Colonic mucosa (tissue), 4 donors: ENCODE measurements at regions not wholly inside any gene's neighbourhood (a gene's known extent, or its start where the extent isn't known, plus 50 kb on each side); places are given as distances from the start of the nearest gene placed in this dataset.

ENCODE experiments used
- DNase-seq: peaks from one replicate; pipeline ENCODE4 v3.0.0-alpha.2; 2020
- H3K27ac ChIP-seq: fragments of 200-600 bp; one replicate; pipeline ENCODE4 v1.8.0; 2021
- H3K27me3 ChIP-seq: fragments of 200-600 bp; one replicate; pipeline ENCODE4 v1.8.0; 2021
- H3K36me3 ChIP-seq: fragments of 200-600 bp; one replicate; pipeline ENCODE4 v1.8.0; 2021
- H3K4me1 ChIP-seq: fragments of 200-600 bp; one replicate; pipeline ENCODE4 v1.8.0; 2021; ENCODE audit warnings: mild to moderate bottlenecking
- H3K4me3 ChIP-seq: fragments of 200-600 bp; one replicate; pipeline ENCODE4 v1.8.0; 2021
- H3K9ac ChIP-seq, 2 donors: one replicate each; pipeline ENCODE4 v1.7.0; 2013; ENCODE audit warnings: control low read depth in 2 of 2, low read depth in 2 of 2, low read length in 2 of 2
- H3K9me3 ChIP-seq: fragments of 200-600 bp; one replicate; pipeline ENCODE4 v1.8.0; 2021
- intact Hi-C: fragments of 100-400 bp; cut with DNase I; formaldehyde crosslinking; loops from one replicate; pipeline ENCODE4 v1.14.1; 2022
- TF ChIP-seq, protein P1 (sequence below): fragments of 200-600 bp; IDR thresholded peaks from one replicate; pipeline ENCODE4 v1.8.0; 2022; ENCODE audit warnings: antibody characterized with exemption, mild to moderate bottlenecking
- donor health status: healthy.
- donor health status: DM: no; HTN: no; CAD: no.
- donor health status: DM: no; HTN: no; CAD: no.

- no peak overlapping the region for H3K9ac ChIP-seq
- DNase-seq, result no peak
- TF ChIP-seq, protein P1, sequence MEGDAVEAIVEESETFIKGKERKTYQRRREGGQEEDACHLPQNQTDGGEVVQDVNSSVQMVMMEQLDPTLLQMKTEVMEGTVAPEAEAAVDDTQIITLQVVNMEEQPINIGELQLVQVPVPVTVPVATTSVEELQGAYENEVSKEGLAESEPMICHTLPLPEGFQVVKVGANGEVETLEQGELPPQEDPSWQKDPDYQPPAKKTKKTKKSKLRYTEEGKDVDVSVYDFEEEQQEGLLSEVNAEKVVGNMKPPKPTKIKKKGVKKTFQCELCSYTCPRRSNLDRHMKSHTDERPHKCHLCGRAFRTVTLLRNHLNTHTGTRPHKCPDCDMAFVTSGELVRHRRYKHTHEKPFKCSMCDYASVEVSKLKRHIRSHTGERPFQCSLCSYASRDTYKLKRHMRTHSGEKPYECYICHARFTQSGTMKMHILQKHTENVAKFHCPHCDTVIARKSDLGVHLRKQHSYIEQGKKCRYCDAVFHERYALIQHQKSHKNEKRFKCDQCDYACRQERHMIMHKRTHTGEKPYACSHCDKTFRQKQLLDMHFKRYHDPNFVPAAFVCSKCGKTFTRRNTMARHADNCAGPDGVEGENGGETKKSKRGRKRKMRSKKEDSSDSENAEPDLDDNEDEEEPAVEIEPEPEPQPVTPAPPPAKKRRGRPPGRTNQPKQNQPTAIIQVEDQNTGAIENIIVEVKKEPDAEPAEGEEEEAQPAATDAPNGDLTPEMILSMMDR, result no peak
- H3K4me1 ChIP-seq, result no peaks in the 10 kb centered on the region
- no peaks in the 10 kb centered on the region for H3K27me3 ChIP-seq
- H3K9me3 ChIP-seq, result no peaks in the 10 kb centered on the region
- H3K4me3 ChIP-seq, result no peak overlapping the region
- no peaks in the 10 kb centered on the region for H3K36me3 ChIP-seq
- no peak overlapping the region for H3K27ac ChIP-seq
- intact Hi-C loops, result loop anchor here (5.0 kb wide), 1 partner anchor 176 kb away; no protein-coding TSS in a partner anchor
These were observed 181.8 kb upstream of the OLFM3 start for GRCh38 chr1:102178480-102178879.

DNA sequence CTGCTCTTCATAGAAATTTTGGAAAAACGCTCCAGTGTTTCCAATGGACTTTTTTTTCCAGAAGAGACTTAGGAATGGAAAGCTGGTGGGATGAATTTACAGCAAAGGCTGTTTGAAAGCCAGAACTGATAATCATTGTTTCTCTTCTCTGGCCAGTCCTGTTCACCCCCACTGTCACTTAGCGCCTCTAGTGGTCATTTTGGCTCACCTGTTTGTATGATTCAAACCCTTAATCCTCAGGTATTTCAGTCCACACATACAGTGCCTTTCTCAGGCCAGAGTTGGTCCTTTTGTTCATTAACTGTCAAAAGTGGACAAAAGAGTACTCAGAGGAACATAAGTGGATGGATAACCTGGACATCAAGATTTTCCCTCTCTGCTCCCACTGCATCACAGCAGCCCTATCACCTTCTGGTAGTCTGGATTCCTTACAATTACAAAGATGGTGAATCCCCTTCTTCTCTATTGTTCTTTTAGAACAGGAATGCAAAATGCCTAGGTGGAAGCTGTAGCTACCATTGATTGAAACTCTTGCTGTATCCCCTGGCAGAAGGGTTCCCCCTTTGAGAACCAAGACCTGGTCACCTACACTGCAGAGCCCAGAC, 177.6 kb upstream of the OLFM3 start:
- Histone ChIP-seq H3K4me3 (no peak overlapping the region), H3K9me3 (no peaks in the 10 kb centered on the region), H3K27me3 (no peaks in the 10 kb centered on the region), H3K27ac (no peak overlapping the region), H3K36me3 (no peaks in the 10 kb centered on the region), H3K4me1 (no peaks in the 10 kb centered on the region), H3K9ac (no peak overlapping the region)
- TF ChIP-seq, protein P1, result peak; percentile 28
- intact Hi-C loops, result no loop called here
- DNase-seq, result peak; percentile 40

GRCh38 chr1:102172200-102172599, 175.5 kb upstream of the OLFM3 start:
- no peak overlapping the region for H3K4me3 ChIP-seq
- TF ChIP-seq, protein P1, result no peak
- no peaks in the 10 kb centered on the region for H3K9me3 ChIP-seq
- DNase-seq, result no peak
- no peak overlapping the region for H3K27ac ChIP-seq
- no peaks in the 10 kb centered on the region for H3K27me3 ChIP-seq
- H3K9ac ChIP-seq, result no peak overlapping the region
- intact Hi-C loops, result no loop called here
- H3K36me3 ChIP-seq, result no peaks in the 10 kb centered on the region
- no peaks in the 10 kb centered on the region for H3K4me1 ChIP-seq

DNA sequence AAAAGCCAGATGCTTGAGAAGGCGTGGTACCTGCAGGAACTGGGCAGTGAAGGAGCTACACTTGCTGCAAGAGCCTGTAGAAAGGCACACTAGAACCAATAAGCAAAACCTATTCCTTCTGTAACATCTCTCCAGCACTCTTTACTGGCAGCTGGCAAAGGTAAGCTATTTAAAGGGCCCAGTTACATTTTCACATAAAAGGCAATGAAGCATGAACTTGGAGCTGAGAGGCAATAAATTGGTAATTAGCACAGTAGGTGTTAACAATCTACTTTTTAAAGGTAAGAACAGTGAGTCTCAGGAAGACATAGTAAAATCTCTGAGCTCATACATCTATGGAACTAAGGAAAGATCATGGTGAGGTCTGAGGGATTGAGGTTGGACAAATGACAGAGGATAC, 167.1 kb upstream of the OLFM3 start:
- Histone ChIP-seq H3K36me3 (no peaks in the 10 kb centered on the region), H3K9me3 (no peaks in the 10 kb centered on the region), H3K9ac (no peak overlapping the region), H3K27me3 (no peaks in the 10 kb centered on the region), H3K4me3 (no peak overlapping the region), H3K27ac (no peak overlapping the region), H3K4me1 (no peaks in the 10 kb centered on the region)
- intact Hi-C loops, result no loop called here
- DNase-seq, result no peak
- TF ChIP-seq, protein P1, result no peak

DNA sequence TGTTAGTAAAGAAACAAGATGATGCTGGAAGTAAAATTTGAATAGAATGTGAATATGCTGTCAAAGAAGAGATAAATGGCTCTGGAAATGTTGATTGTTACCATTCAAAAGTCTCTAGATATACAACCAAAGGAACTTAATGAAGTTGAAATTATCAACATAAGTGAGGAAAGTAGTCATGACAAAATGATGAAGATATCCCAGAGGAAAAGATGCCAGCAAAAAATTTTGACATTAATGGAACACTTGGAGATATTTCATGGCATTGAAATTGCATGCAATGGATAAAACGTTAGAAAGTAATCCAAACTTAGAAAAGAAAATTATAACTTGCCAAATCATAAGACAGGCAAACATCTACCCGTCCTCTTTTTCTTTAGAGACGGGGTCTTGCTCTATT, 154.5 kb upstream of the OLFM3 start:
- Histone ChIP-seq H3K27me3 (no peaks in the 10 kb centered on the region), H3K4me3 (no peak overlapping the region), H3K36me3 (no peaks in the 10 kb centered on the region), H3K9me3 (no peaks in the 10 kb centered on the region), H3K4me1 (no peaks in the 10 kb centered on the region), H3K27ac (no peak overlapping the region), H3K9ac (no peak overlapping the region)
- no peak for DNase-seq
- TF ChIP-seq, protein P1, result no peak
- intact Hi-C loops, result no loop called here
